HG03460 (cell line): ENCODE measurements at regions not wholly inside any gene's neighbourhood (a gene's known extent, or its start where the extent isn't known, plus 50 kb on each side); places are given as distances from the start of the nearest gene placed in this dataset.
"Not testable (repeated sequence)": the region's sequence is repeated elsewhere in the genome, so short reads cannot be mapped to it uniquely, and the experiment has no call there.

Experiments
- ATAC-seq: cut with Tn5 transposase; IDR thresholded peaks from one replicate; pipeline ENCODE4 v1.9.1; 2021; ENCODE audit not compliant: unreplicated experiment

DNA sequence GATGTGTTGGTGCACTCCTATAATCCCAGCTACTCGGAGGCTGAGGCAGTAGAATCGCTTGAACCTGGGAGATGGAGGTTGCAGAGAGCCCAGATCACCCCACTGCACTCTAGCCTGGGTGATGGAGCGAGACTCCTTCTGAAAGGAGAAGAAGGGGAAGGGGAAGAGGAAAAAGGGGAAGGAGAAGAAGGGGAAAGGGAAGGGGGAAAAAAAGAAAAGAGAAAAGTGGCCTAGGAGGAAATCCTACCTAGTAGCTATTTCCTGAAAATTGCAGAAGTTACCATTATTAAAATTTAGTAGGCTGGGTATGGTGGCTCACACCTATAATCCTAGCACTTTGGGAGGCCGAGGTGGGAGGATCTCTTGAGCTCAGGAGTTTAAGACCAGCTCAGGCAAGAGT, 67.4 kb downstream of the ARRDC3 start:
- ATAC-seq = no peak

GRCh38 chr5:91313757-91314673, 69.1 kb downstream of the ARRDC3 start:
- ATAC-seq = peak; percentile 45

- ATAC-seq = no peak
Observed at GRCh38 chr5:91312698-91313097, 70.4 kb downstream of the ARRDC3 start.

GRCh38 chr5:91311697-91312501, 71.2 kb downstream of the ARRDC3 start:
- peak; percentile 95 for ATAC-seq

DNA sequence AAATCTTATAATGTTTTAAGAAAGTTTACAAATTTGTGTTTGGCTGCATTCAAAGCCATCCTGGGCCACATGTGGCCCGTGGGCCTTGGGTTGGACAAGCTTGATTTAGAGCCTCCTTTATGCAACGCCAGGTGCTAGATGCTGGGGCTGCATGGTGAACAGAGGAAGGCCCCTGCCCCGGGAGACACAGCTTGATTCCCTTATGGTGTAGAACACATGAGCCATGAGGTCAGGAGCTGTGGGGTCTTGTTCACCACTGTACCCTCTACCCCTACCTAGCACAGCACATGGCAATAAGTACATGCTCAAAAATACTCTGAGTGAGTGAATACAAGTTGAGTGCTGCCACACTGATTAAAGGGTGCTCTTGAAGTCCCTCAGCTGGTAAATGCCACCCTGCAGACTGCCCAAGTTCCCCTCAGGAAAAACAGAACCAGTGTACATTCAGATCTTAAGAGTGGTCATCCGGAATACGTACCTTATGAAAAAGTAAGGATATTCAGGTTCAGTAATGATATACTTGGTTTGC, 71.9 kb downstream of the ARRDC3 start:
- peak; percentile 13 for ATAC-seq

DNA sequence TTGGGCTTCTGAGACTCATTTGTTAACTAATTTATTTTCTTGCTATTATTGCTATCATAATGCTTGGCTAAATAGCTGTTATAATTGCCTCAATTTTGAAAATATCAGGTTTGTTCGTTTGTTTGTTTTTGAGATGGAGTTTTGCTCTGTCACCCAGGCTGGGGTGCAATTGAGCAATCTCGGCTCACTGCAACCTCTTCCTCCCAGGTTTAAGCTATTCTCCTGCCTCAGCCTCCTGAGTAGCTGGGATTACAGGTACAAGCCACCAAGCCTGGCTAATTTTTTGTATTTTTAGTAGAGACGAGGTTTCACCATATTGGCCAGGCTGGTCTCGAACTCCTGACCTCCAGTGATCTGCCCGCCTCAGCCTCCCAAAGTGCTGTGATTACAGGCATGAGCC, 75.0 kb downstream of the ARRDC3 start:
- not testable (repeated sequence) for ATAC-seq

DNA sequence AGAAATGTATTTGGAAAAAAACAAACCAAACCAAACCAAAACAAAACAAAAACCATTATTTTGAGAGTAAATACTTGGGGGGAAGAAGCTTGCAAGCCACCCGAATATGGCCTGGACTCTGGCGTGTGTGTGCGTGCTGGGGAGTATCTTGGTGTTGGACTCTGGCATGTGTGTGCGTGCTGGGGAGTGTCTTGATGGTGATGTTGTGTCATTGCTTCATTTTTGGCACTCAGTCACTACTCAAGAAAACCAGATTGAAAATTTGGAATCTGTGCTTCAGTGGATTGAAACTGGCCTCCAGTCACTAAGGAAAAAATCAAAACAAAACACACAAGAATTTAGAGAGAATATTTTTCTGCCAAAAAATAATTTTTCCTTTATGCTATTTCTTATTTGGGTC, 76.1 kb downstream of the ARRDC3 start:
- ATAC-seq = no peak

- no peak for ATAC-seq
Observed at GRCh38 chr5:91306497-91306896, 76.6 kb downstream of the ARRDC3 start.

DNA sequence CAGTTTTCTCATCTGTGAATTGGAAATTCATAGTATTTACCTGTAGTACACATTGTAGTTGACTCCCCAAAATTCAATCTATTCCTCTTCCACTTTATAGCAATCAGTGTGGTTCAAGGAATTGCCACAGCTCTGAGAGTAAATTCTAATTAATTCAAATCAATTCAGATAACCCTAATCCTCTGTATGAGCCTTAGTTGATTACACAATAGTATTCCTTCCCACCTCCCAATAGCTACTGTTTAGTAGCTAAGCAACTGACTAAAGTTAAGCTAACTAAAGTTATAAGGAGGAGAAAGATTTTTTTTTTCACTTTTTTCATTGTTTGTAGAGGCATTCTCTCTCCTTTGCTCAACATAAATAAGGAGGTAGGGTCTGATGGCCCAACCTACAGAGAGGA, 77.5 kb downstream of the ARRDC3 start:
- ATAC-seq = no peak

GRCh38 chr5:91304015-91304414, 79.1 kb downstream of the ARRDC3 start:
- ATAC-seq = not testable (repeated sequence)

DNA sequence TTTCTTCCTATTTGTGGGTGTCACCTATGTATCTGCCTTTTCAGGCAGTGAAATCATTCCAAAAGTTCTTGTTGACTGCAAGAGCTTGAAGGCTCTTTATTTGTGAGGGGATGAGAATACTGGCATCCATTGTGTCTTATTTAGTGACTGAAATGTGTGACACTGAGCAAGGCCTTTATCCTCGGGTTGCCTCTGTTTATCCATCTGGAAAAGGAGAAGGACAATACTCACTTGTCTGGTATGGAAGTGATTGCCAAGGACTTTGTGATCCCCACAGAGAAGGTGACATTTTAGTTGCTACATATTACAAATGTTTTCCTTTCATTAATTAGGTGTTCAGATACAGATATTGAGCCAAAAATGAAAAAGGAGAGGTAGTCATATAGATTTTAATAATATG, 80.2 kb downstream of the ARRDC3 start:
- ATAC-seq = no peak

GRCh38 chr5:91302305-91302704, 80.8 kb downstream of the ARRDC3 start:
- no peak for ATAC-seq

DNA sequence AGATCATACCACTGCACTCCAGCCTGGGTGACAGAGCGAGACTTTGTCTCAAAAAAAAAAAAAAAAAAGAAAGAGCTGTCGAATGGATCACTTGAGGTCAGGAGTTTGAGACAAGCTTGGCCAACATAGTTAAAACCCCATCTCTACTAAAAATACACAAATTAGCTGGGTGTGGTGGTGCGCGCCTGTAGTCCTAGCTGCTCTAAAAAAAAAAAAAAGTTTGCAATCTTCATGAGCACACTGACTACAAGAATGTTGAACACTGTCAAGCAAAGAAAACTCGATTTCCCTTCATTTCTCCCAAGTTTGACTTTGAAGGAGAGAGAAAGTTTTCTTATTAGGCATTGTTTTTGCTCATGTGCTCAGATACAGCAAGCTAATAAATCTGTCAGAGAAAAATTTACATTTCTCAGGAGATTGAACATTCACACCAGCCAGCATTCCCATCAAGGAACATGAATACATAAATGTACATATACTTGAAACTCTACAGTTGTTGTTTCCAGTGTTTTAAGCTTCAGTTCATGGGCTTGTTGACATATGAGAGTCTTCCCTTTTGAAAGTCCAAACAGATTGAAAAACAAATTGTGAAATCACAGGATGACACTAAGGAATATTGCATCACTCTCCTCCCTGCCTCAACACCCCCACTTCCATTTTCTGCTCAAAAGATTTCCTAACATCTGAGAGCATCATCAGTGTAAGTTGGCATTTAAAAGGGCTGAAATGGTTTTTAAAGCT, 81.8 kb downstream of the ARRDC3 start:
- ATAC-seq = no peak

- ATAC-seq = no peak
Observed at GRCh38 chr5:91297994-91298393, 85.1 kb downstream of the ARRDC3 start.

GRCh38 chr5:91296674-91297143, 86.4 kb downstream of the ARRDC3 start:
- ATAC-seq = no peak

DNA sequence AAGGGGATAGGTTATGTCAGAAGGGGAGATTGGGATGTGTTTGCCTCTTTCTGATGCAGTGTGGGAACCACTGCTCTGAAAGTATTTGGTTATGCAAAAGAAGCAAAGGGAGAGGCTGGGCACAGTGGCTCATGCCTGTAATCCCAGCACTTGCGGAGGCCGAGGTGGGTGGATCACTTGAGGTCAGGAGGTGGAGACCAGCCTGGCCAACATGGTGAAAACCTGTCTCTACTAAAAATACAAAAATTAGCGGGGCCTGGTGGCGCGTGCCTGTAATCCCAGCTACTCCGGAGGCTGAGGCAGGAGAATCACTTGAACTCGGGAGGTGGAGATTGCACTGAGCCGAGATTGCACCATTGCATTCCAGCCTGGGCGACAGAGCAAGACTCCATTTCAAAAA, 87.0 kb downstream of the ARRDC3 start:
- ATAC-seq = not testable (repeated sequence)

DNA sequence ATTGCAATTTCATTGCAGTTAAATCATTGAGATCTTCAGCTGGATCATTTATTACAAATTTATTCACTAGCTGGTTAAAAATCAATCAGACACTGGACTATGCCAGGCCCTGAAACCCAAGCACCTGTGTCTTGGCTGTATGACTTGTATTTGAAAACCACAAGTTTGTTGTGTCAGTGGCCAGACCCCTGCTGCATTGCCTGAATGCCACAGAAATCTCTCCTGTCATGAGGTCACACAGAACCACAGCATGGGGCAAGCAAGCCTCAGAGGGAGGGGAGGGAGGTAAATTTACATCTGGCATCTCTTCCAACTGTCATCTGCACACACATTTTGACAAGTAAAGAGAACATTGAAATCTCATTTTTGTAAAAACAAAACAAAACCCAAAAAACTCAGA, 90.0 kb downstream of the ARRDC3 start:
- ATAC-seq = peak; percentile 99

DNA sequence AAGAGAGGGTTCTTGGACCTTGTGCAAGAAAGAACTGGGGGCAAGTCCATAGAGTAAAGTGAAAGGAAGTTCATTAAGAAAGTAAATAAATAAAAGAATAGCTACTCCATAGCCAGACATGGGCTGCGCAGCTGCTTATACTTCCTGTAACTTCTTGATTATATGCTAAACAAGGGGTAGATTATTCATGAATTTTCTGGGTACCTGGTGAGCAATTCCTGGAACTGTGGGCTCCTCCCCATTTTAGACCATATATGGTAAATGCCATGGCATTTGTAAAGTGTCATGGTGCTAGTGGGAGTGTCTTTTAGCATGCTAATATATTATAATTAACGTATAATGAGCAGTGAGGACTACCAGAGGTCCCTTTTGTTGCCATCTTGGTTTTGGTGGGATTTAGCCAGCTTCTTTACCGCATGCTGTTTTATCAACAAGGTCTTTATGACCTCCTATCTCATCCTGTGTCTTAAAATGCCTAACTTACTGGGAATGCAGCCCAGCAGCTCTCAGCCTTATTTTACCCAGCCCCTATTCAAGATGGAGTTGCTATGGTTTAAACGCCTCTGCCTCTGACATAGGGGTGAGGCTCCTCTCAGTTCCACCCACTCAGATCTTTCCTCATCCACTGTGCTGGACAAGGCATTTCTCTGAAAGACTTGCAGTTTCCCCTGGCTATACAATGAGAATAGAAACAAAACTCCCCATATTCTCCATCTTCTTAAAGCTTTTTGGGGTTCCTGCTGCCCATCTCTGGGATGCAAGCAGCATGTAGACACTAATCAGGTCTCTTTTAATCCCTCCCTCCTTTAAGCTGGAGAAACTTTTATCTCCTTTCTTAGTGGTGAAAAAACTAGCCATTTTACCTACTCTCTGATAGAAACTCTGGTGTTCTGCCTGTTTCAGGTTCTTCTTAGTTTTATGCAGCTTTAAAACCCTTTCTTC, 91.2 kb downstream of the ARRDC3 start:
- no peak for ATAC-seq

DNA sequence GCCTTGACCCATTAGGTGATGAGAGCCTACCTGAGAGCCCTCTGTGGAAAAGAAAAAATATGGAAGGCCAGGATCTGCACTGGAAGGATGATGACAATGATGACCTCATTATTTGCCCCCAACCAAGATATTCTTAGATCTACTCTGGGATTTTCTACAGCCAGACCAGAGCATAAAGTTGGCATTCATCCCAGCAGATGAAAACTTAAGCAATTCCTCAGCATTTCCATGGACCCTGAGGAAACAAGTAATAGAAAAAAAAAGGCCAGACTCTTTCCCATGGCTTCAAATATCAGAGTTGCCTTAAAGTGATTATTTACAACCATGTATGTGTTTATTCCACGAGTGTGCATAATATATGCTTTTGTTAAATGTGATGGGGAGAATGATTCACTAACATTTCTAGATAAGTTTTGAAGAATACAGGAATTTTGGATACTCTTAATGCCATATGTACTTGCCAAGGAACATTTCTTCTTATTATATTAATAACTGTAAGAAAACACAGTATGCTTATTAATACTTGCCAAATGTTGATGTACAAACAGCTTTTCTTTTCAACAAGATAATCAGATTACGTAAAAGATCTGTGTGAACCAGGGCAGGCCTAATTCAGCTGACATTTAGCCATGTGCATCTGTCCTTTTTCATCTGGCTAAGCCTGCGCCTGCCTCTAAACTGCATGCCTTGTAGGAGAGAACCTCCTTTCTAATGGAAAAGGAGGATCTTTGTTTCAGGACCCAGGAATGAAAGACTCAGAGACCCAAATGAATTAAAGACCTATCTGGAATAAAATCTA, 94.8 kb downstream of the ARRDC3 start:
- ATAC-seq = no peak
